Endothelial cell of umbilical vein (primary cell): ENCODE measurements at regions not wholly inside any gene's neighbourhood (a gene's known extent, or its start where the extent isn't known, plus 50 kb on each side); places are given as distances from the start of the nearest gene placed in this dataset.

Experiments
- BruUV-seq: library from RNA; stranded (reverse); fragments of 400-500 nt; replicated peaks from 2 replicates; lab custom pipeline; 2021; lab: Mats Ljungman, UMichigan
- CTCF ChIA-PET: fragments of 300-600, 350-600 bp; sonication (Branson Sonifier 250); formaldehyde crosslinking; loops from one replicate; lab custom pipeline; 2021; ENCODE audit warnings: antibody characterized with exemption, inconsistent platforms; lab: Charles Lee
- POLR2A ChIA-PET: fragments of 300-600, 350-600 bp; sonication (Branson Sonifier 250); formaldehyde crosslinking; loops from one replicate; lab custom pipeline; 2021; ENCODE audit warnings: antibody characterized with exemption, inconsistent platforms; lab: Charles Lee
- DNase-seq: peaks from one replicate; pipeline ENCODE4 v3.0.0-alpha.2; 2011; ENCODE audit warnings: low read depth, low spot score
- FAIRE-seq: peaks from 2 replicates; lab custom pipeline; 2011; peaks lifted over from hg19 to GRCh38; lab: Jason Lieb, UNC
- H2AFZ ChIP-seq: 2 replicates; pipeline ENCODE4 v1.6.0; 2012; ENCODE audit warnings: low read depth, low read length, control low read depth, inconsistent platforms
- H3K27ac ChIP-seq: 2 replicates; pipeline ENCODE4 v1.5.1; 2011; ENCODE audit warnings: low read depth, mild to moderate bottlenecking, control low read depth, low read length, moderate library complexity; ENCODE audit not compliant: insufficient read depth
- H3K27me3 ChIP-seq, 2 experiments: 2 replicates each; pipeline versions ENCODE4 v1.6.0 to v1.6.1; 2011; ENCODE audit warnings: low read length in 2 of 2, mixed read lengths in 1 of 2; ENCODE audit not compliant: control insufficient read depth in 2 of 2, insufficient read depth in 2 of 2
- H3K36me3 ChIP-seq, 2 experiments: 2 replicates in 1 of 2; 3 replicates in 1 of 2; pipeline ENCODE4 v1.5.1; 2011; ENCODE audit warnings: low read length in 2 of 2, mild to moderate bottlenecking in 1 of 2, moderate library complexity in 1 of 2; ENCODE audit not compliant: control insufficient read depth in 2 of 2, insufficient read depth in 2 of 2; ENCODE audit errors: extremely low read depth in 1 of 2
- H3K4me1 ChIP-seq: 3 replicates; pipeline ENCODE4 v1.5.1; 2011; ENCODE audit warnings: mild to moderate bottlenecking, low read length; ENCODE audit not compliant: control insufficient read depth, insufficient read depth; ENCODE audit errors: extremely low read depth
- H3K4me2 ChIP-seq: 2 replicates; pipeline ENCODE4 v1.6.1; 2011; ENCODE audit warnings: low read length, control low read depth, mixed read lengths; ENCODE audit not compliant: insufficient read depth
- H3K4me3 ChIP-seq, 3 experiments: fragments of 200-600 bp in 1 of 3; sonication (generic), shearing (Covaris generic) in 1 of 3; replicated peaks in 1 of 3; 2 replicates each; pipeline ENCODE4 v1.5.1; 2011 to 2016; ENCODE audit warnings: control low read depth in 3 of 3, low read length in 3 of 3, mild to moderate bottlenecking in 2 of 3, inconsistent platforms in 1 of 3, low read depth in 1 of 3, moderate library complexity in 1 of 3; ENCODE audit not compliant: insufficient read depth in 1 of 3
- H3K79me2 ChIP-seq: 2 replicates; pipeline ENCODE4 v1.6.0; 2012; ENCODE audit warnings: low read length, inconsistent platforms; ENCODE audit not compliant: control insufficient read depth, insufficient read depth
- H3K9ac ChIP-seq: replicated peaks from 2 replicates; pipeline ENCODE3; 2011; ENCODE audit warnings: low read length, control low read depth; ENCODE audit not compliant: insufficient read depth; ENCODE audit errors: extremely low read depth
- H3K9me1 ChIP-seq: replicated peaks from 3 replicates; pipeline ENCODE4 v1.6.0; 2011; ENCODE audit warnings: mild to moderate bottlenecking, low read length; ENCODE audit not compliant: control insufficient read depth, insufficient read depth; ENCODE audit errors: extremely low read depth
- H3K9me3 ChIP-seq: replicated peaks from 2 replicates; pipeline ENCODE4 v1.5.1; 2012; ENCODE audit warnings: low read length, inconsistent platforms; ENCODE audit not compliant: control insufficient read depth, insufficient read depth
- H4K20me1 ChIP-seq: replicated peaks from 2 replicates; pipeline ENCODE3; 2011; ENCODE audit warnings: mild to moderate bottlenecking, low read length; ENCODE audit not compliant: control insufficient read depth, insufficient read depth; ENCODE audit errors: extremely low read depth
- CTCF ChIP-seq, 2 donors: IDR thresholded peaks; 1 replicate in 1 of 2; 2 replicates in 1 of 2; pipeline ENCODE4 v1.5.1; 2011; ENCODE audit warnings: low read length in 2 of 2, mild to moderate bottlenecking in 2 of 2, moderate library complexity in 2 of 2, control low read depth in 1 of 2, inconsistent platforms in 1 of 2, low read depth in 1 of 2; ENCODE audit not compliant: insufficient read depth in 1 of 2; ENCODE audit errors: extremely low read depth in 1 of 2
- EZH2 ChIP-seq: IDR thresholded peaks from 2 replicates; pipeline ENCODE4 v1.6.1; 2012; ENCODE audit warnings: borderline replicate concordance, low read depth, mild to moderate bottlenecking, moderate library complexity, low read length, inconsistent platforms; ENCODE audit not compliant: severe bottlenecking
- FOS ChIP-seq: IDR thresholded peaks from 2 replicates; pipeline ENCODE4 v1.6.1; 2011; ENCODE audit warnings: mild to moderate bottlenecking, low read length, moderate library complexity, borderline replicate concordance; ENCODE audit not compliant: insufficient read depth
- GATA2 ChIP-seq: IDR thresholded peaks from 2 replicates; pipeline ENCODE4 v1.7.0; 2011; ENCODE audit warnings: low read depth, mild to moderate bottlenecking, moderate library complexity, mixed read lengths, low read length; ENCODE audit not compliant: insufficient read length, insufficient read depth
- JUN ChIP-seq: IDR thresholded peaks from 2 replicates; pipeline ENCODE4 v1.6.1; 2011; ENCODE audit warnings: borderline replicate concordance, low read depth; ENCODE audit not compliant: insufficient read length, insufficient read depth
- MYC ChIP-seq: IDR thresholded peaks from one replicate; pipeline ENCODE4 v1.6.1; 2011; ENCODE audit warnings: mild to moderate bottlenecking, low read depth, low read length
- POLR2A ChIP-seq: IDR thresholded peaks from 2 replicates; pipeline ENCODE4 v1.6.1; 2012; ENCODE audit warnings: low read depth, mild to moderate bottlenecking, control low read depth, low read length
- POLR2AphosphoS5 ChIP-seq: IDR thresholded peaks from 2 replicates; pipeline ENCODE4 v1.6.1; 2012; ENCODE audit warnings: low read depth, mild to moderate bottlenecking, control low read depth, low read length, moderate library complexity; ENCODE audit not compliant: insufficient read depth
- dilution Hi-C: fragments of 300-500 bp; cut with MboI; formaldehyde crosslinking; loops from one replicate; pipeline ENCODE4 v1.15.0; 2019; ENCODE audit warnings: low sequenced_read_pairs; ENCODE audit not compliant: extremely low pct_ligation_motif_present
- intact Hi-C: fragments of 100-400 bp; cut with micrococcal nuclease; formaldehyde crosslinking; loops from one replicate; pipeline ENCODE4 v1.10.0; 2022
- TF ChIP-seq, protein P1 (sequence below): IDR thresholded peaks from 2 replicates; pipeline ENCODE4 v1.6.1; 2011; ENCODE audit not compliant: insufficient read depth, insufficient read length

GRCh38 chr15:56812961-56813360 is 79.7 kb upstream of the ZNF280D start:
- POLR2A ChIA-PET: no interaction called here
- dilution Hi-C loops: no loop called here
- no peaks in the 10 kb centered on the region for H3K79me2 ChIP-seq
- DNase-seq (peak; percentile 11), FAIRE-seq (peak; percentile 15)
- H2AFZ ChIP-seq: no peak overlapping the region
- H3K4me3 ChIP-seq: no peak overlapping the region
- H3K27ac ChIP-seq: no peak overlapping the region
- no peak for TF ChIP-seq CTCF (IDR thresholded peaks at IDR 0.05; ENCODE audit: extremely low read depth in 1 of 2, insufficient read depth in 1 of 2, low read depth in 1 of 2, low read length in 2 of 2)
- TF ChIP-seq EZH2: no peak
- TF ChIP-seq, protein P1, sequence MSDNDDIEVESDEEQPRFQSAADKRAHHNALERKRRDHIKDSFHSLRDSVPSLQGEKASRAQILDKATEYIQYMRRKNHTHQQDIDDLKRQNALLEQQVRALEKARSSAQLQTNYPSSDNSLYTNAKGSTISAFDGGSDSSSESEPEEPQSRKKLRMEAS: no peak
- TF ChIP-seq POLR2A: no peak
- TF ChIP-seq MYC: no peak
- TF ChIP-seq JUN: no peak
- no peak for TF ChIP-seq FOS
- no peak for TF ChIP-seq GATA2
- no peak for TF ChIP-seq POLR2AphosphoS5
- no peaks in the 10 kb centered on the region for H3K36me3 ChIP-seq
- no peak overlapping the region for H3K9ac ChIP-seq
- intact Hi-C loops: loop anchor here (10.0 kb wide), 1 partner anchor 522 kb away; no protein-coding TSS in a partner anchor
- CTCF ChIA-PET: interaction anchor here (0.9 to 1.7 kb wide), 4 partner anchors 9 to 322 kb away, joined by 3 to 5 read pairs (median 4); partner anchors contain the start of gene ZNF280D
- no TSS peak for BruUV-seq
- H3K9me3 ChIP-seq: peaks cover 2% of the 10 kb centered on the region
- peaks cover 32% of the 10 kb centered on the region for H3K4me1 ChIP-seq
- H3K4me2 ChIP-seq: no peak overlapping the region
- peaks cover 0 to 8% of the 10 kb centered on the region in 2 experiments for H3K27me3 ChIP-seq
- H4K20me1 ChIP-seq: no peaks in the 10 kb centered on the region
- H3K9me1 ChIP-seq: no peaks in the 10 kb centered on the region
